ENCODE measurements at regions not wholly inside any gene's neighbourhood (a gene's known extent, or its start where the extent isn't known, plus 50 kb on each side); places are given as distances from the start of the nearest gene placed in this dataset.

GRCh38 chr2:136557203-136557602 lies 208.1 kb upstream of the THSD7B start:
- DNase-seq (ENCODE audit: low read depth) = no peak

- no peak for DNase-seq (ENCODE audit: low read depth)
Measured at GRCh38 chr2:136550181-136550580, 215.2 kb upstream of the THSD7B start.

GRCh38 chr2:136539355-136539754 lies 226.0 kb upstream of the THSD7B start:
- DNase-seq (ENCODE audit: low read depth) = no peak

GRCh38 chr2:136538489-136538888 lies 226.9 kb upstream of the THSD7B start:
- no peak for DNase-seq (ENCODE audit: low read depth)

- DNase-seq (ENCODE audit: low read depth) = no peak
Measured at GRCh38 chr2:136534811-136535210, 230.5 kb upstream of the THSD7B start.

GRCh38 chr2:136532171-136532570 lies 233.2 kb upstream of the THSD7B start:
- DNase-seq (ENCODE audit: low read depth) = no peak

- no peak for DNase-seq (ENCODE audit: low read depth)
Measured at GRCh38 chr2:136531731-136532130, 233.6 kb upstream of the THSD7B start.

- DNase-seq (ENCODE audit: low read depth) = no peak
Measured at GRCh38 chr2:136530146-136530545, 235.2 kb upstream of the THSD7B start.

GRCh38 chr2:136527560-136527959 lies 237.8 kb upstream of the THSD7B start:
- DNase-seq (ENCODE audit: low read depth) = no peak

GRCh38 chr2:136522724-136523123 lies 242.6 kb upstream of the THSD7B start:
- no peak for DNase-seq (ENCODE audit: low read depth)

- DNase-seq (ENCODE audit: low read depth) = no peak
Measured at GRCh38 chr2:136517716-136518115, 247.6 kb upstream of the THSD7B start.

- DNase-seq (ENCODE audit: low read depth) = no peak
Measured at GRCh38 chr2:136510244-136510643, 255.1 kb upstream of the THSD7B start.

GRCh38 chr2:136505462-136505861 lies 259.9 kb upstream of the THSD7B start:
- no peak for DNase-seq (ENCODE audit: low read depth)

GRCh38 chr2:136502660-136503059 lies 262.7 kb upstream of the THSD7B start:
- DNase-seq (ENCODE audit: low read depth) = no peak

- DNase-seq (ENCODE audit: low read depth) = no peak
Measured at GRCh38 chr2:136497709-136498108, 267.6 kb upstream of the THSD7B start.

- DNase-seq (ENCODE audit: low read depth) = no peak
Measured at GRCh38 chr2:136496966-136497365, 268.4 kb upstream of the THSD7B start.

GRCh38 chr2:136495636-136496035 lies 269.7 kb upstream of the THSD7B start:
- no peak for DNase-seq (ENCODE audit: low read depth)

GRCh38 chr2:136492901-136493300 lies 272.4 kb upstream of the THSD7B start:
- DNase-seq (ENCODE audit: low read depth) = no peak

- no peak for DNase-seq (ENCODE audit: low read depth)
Measured at GRCh38 chr2:136490100-136490499, 275.2 kb upstream of the THSD7B start.

GRCh38 chr2:136487421-136487820 lies 277.9 kb upstream of the THSD7B start:
- no peak for DNase-seq (ENCODE audit: low read depth)

GRCh38 chr2:136486115-136486514 lies 279.2 kb upstream of the THSD7B start:
- no peak for DNase-seq (ENCODE audit: low read depth)

- no peak for DNase-seq (ENCODE audit: low read depth)
Measured at GRCh38 chr2:136482966-136483365, 282.4 kb upstream of the THSD7B start.

GRCh38 chr2:136482006-136482405 lies 283.3 kb upstream of the THSD7B start:
- DNase-seq (ENCODE audit: low read depth) = no peak

- no peak for DNase-seq (ENCODE audit: low read depth)
Measured at GRCh38 chr2:136479696-136480095, 285.6 kb upstream of the THSD7B start.

GRCh38 chr2:136468799-136469369 lies 296.5 kb upstream of the THSD7B start:
- no peak for DNase-seq (ENCODE audit: low read depth)
